ENCODE measurements at regions not wholly inside any gene's neighbourhood (a gene's known extent, or its start where the extent isn't known, plus 50 kb on each side); places are given as distances from the start of the nearest gene placed in this dataset.

DNA sequence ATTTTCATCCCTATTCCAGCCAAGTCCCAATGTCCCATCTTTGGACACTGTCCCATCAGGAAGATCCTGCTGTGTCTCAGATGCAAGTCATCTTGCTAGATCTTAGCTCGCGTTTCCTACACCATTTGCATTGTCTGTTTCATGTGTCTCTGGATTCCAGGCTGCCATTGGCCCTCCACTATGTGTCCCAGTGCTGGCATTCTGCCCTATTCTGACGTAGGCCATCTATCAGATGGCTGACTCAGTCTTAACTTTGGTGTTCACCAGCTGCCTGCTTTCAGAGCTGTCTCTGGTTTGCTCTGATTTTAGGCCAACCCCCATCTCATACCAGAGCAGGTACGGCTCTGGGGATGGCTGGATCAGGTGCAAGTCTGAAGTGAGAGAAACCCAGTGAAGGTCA, 300.9 kb upstream of the ASIC2 start:
- TF ChIP-seq YY1 (IDR thresholded peaks at IDR 0.05; ENCODE audit: insufficient read depth, insufficient replicate concordance, low read depth, low read length) (no peak), TCF7 (IDR thresholded peaks at IDR 0.05; ENCODE audit: low read depth) (no peak), ESRRA (CRISPR knock-in tag; IDR thresholded peaks at IDR 0.05; ENCODE audit: low read depth) (no peak), ZNF230 (CRISPR knock-in tag; IDR thresholded peaks at IDR 0.05) (no peak), ZNF558 (CRISPR knock-in tag; IDR thresholded peaks at IDR 0.05; ENCODE audit: borderline replicate concordance) (no peak), SUZ12 (IDR thresholded peaks at IDR 0.05; ENCODE audit: low read depth, low read length) (no peak), PAX8 (CRISPR knock-in tag; IDR thresholded peaks at IDR 0.05; ENCODE audit: borderline replicate concordance) (no peak), MAFK (conservative IDR thresholded peaks at IDR 0.05 in 1 of 2, IDR thresholded peaks at IDR 0.05 in 1 of 2; ENCODE audit: low read length in 2 of 2) (no peak), CHCHD3 (CRISPR knock-in tag; IDR thresholded peaks at IDR 0.05) (no peak)
- TF ChIP-seq, protein P1, sequence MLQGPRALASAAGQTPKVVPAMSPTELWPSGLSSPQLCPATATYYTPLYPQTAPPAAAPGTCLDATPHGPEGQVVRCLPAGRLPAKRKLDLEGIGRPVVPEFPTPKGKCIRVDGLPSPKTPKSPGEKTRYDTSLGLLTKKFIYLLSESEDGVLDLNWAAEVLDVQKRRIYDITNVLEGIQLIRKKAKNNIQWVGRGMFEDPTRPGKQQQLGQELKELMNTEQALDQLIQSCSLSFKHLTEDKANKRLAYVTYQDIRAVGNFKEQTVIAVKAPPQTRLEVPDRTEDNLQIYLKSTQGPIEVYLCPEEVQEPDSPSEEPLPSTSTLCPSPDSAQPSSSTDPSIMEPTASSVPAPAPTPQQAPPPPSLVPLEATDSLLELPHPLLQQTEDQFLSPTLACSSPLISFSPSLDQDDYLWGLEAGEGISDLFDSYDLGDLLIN (CRISPR knock-in tag; IDR thresholded peaks at IDR 0.05; ENCODE audit: borderline replicate concordance), result no peak

All from HepG2 (cell line).